ENCODE measurements at regions not wholly inside any gene's neighbourhood (a gene's known extent, or its start where the extent isn't known, plus 50 kb on each side); places are given as distances from the start of the nearest gene placed in this dataset.

DNA sequence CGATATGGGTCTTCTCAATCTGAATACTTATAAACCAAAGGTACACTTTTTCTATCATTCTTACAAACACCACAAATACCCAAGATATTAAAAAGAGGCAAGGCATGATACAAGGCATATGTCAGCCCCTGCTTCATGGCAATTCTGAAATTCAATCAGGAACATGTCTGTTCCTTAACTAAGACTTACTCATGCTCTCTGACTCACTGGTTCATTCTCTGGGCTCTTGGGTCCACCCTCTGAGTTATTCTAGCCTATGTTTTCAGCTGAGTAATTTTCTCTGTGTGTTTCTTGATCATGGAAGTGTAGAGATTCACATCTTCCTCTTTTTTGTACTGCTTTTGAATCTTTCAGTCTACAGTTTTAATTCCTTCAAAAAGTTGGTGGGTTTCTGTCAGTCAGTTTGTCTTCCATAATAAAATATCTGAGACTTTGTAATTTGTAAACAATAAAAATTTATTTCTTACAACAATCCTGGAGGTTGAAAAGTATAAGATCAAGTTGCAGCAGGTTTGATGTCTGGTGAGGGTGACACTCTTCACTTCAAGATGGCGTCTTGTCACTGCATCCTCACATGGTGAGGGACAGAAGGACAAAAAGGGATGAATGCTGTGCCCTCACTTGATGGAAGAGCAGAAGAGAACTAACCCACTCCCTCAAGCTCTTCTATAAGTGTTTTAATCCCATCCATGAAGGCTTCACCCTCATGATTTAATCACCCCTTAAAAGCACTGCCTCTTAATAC is 211.7 kb downstream of the FAM76B start:
- DNase-seq: peak; percentile 76

DNA sequence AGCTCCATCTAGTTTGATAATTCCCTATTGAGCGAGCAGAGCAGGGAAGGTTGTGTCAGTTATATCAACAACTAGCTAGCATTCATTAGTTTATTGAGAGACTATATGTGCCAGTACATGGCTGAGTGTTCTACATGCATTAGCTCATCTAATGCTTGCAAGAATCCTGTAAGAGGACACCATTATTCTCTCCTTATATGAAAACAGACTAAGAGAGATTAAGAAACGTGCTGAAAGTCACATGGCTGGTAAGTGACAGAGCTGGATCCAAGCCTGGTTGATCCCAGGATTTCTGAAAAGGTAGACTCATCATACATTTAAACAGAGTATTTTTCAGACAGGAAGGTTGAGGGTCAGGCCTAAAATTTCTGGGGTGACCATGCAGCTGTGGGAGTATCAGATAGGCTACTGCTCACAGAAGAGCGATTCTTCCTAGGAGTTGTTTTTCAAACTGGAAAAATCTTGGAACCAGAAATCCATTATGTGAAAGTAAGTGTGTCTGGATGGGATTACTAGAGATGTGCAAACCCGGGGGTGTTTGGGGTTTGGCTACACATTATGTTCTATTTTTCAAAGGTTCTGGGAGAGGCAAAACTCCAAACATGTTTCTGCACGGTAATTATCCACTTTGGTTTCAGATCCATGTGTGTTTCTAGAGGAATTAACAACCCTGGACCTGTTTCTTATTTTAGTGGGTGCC is 213.3 kb downstream of the FAM76B start:
- no peak for DNase-seq

DNA sequence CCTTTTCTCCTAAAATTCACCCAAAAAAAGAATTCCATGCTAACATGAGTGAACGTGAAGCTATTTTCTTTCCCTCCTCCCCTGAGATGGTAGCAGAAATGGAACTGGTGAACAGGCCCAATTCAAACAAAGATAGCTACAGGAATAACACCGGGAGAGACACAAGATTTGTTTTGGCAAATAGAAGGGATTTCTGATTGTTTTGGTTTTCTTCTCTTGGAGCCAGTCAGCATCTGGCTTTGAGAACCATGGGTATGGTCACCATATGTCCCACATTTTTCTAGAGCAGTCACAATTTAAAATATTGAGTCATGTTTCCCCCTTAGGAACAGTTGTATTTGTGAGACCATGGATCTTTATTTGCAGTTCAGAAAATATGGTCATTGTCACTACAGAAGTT is 214.1 kb downstream of the FAM76B start:
- no peak for DNase-seq

DNA sequence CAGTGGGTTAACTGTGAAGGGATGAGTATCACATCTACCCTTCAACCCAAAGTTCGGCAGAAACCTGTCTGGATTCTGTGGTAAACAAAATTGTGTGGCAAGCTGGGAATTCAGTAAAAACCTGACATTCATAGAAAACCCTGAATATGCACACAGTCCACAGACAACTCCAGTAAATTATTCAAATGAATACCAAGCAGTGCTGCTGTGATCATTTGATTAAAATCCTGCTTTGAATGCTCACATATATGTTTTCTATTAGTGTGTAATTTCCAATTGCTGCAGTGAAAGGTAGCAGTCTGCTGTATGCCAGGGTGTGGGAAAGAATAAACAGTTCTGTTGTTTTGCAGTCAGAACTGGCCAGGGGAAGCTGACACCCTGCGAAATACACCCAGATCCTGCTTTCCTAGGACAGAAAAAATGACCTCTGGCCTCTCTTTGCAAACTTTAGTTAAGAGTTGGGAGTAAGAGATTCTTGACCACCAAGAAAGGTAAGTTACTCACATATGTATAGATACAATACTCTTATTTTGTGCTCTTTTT is 217.8 kb downstream of the FAM76B start:
- no peak for DNase-seq

DNA sequence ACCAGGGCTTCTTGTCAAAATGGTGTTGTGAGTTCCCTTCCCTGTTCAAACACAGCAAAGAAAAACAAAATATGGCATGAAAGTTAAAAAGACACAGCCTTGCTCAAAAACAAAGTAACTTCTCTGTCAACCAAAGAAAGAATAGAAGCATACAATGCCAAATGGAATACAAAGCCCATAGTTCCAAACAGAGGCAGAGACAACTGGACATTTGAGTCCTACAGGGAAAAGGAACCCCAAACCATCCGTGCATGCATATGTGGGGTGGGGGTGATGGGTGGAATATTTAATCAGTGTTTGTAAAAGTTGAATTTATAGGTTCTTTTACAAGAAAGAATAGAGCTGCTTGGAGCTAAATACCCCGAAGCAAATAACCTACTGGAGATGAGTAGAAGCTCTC is 218.7 kb downstream of the FAM76B start:
- no peak for DNase-seq

DNA sequence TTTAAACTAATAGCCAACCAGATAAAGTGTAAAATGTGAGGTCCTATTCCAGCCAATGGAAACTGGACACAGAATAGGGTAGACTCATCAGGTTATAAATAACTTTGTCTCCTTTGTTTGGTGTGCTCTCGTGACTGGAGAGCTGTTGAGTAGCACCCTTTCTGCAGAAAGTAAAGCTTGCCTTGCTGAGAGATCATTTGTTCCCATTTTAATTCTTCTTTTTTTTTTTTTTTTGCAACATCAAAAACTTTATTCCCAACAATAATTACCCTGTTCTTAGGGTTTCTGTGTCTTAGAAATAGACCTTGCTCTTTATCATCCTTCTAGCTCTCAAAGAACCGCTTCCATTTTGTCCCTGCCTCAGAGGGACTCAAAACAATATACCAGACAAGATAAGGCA is 220.4 kb downstream of the FAM76B start:
- DNase-seq: no peak

DNA sequence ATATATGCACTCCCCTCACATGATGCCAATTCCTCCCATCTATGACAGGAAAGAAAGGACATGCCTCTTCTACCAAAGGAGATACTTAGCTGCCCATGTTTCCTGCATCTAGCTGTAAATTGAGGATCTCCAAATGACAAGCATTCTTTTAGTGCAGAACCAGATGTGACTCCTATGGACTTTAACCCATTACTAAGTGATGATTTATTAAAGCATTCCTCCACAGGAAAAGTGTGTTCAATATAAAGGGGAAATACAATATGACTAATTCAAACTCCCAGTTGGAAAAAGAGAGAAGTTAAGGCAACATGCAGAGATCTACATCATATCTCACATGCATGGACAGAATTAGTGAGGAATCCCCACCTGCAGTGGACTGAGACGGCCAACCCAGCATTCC is 221.3 kb downstream of the FAM76B start:
- DNase-seq: no peak

DNA sequence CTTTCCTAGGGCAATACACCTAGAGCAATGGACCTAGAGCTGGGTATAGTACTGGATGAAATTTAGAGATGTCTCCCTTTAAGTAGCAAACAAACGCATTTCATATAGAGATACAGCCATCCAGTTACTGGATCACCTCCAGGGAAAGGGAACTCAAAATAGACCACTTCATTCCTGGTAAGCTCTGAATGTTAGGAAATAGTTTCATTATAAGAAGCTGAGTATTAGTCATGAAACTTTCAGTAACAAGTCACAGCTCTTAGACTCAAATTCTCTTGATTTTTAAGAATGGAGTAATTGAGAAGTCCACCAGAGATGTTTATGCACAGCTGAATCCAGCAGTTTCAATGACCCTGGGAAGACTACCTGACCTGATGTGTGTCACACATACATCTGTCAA is 221.9 kb downstream of the FAM76B start:
- no peak for DNase-seq

DNA sequence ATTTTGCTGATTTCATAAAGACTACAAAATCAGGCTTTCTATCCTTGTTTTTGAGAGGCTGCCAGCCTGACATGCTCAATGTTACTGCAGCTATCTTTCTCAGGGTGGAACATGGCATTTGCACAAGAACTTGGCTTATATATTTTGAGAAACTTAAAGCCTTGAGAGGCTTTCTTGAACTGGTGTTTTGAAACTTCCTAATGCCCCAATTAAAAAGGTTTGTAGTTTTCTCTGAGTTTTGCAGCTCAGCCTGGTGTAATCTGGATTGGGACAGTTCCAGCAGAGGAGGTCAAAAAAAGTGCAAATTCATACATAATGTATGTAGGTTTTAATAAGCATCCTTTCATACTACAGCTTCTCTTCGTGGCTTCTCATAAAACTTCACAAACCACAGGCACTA is 223.4 kb downstream of the FAM76B start:
- no peak for DNase-seq

DNA sequence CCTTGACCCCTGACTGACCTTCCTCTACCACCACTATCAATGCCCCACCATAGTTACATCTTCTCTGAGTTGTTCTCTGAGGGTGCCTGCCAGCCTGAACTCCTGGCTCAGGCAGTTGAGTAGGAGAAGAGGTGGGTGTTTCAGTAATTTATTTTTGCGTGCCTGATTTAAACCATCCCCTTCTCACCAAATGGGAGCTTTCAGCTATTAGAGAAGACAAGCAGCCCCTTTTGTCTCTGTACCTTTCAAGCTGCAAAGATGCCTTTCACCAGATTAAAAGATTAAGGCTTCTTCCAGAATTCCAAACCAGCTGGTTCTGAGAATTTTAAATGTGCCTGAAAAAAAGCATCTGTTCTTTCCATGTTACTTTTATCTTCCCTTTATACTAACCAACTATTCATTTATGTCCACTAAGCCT is 223.8 kb downstream of the FAM76B start:
- DNase-seq: no peak

DNA sequence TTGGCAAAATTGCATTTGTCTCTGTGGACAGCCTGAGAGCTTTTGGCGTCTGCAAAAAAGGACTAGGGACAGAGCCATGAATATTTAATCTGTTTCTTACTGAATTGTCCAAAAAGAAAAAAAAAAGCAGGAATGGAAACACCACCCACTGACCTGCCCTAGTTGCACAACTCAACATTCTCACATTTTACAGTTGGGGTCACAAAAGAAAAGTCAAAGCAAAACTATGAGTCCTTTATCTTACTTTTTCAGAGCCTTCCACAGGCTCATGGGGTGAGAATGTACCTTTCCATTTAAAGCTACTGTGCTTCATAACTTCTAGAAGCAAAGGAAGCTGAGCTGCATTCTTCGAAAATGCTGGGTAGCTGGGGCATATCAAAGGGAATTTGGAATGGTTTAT is 225.7 kb downstream of the FAM76B start:
- no peak for DNase-seq

DNA sequence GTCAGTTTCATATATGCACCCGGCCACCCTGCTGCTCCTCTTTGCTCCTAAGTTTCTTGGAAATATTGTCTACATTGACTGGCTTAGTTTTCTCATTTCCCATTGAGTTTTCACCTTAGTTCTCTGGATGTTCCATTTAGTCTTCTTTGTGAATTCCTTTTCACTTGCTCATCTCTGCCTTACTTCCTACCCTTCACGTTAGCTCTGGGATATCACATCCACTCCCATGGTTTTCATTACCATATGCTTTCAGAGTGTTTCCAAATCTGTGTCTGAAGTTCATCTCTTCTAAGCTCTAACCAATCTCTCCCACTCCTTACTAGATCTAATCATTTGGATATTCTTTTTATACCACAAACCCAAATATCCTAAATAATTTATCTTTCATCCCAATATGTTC is 226.4 kb downstream of the FAM76B start:
- DNase-seq: no peak

DNA sequence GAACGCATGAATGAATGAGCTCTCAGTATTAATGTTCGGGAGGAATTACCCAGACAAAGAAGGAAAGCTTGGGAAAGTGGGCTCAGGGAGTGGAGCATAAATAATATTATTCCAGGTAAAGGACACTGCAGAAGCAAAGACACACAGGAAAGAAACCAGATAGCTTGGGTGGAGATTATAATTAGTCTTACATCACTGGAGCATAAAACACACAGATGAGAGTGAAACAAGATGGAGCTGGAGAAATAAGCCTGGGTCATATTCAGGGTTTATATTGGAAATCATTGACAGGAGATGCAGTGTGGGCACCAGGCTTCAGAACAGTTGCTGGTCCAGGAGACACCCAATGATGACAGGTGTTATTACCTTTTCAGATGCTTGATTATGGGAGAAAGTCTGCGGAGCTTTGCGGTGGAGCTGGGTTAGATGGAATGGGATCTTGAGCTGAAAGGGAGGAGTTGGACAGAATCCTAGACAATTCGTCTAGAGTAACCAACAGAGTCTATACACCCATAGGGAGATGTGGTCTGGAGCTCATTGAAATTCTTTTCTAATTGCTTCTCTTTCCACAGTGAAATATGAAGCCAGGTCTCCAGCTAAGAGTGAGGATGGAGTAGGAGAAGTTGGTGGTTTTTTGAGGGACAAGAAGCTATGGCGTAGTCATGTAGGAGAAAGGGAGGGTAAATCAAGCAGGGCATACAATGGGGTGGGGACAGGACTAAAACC is 227.2 kb downstream of the FAM76B start:
- DNase-seq: no peak

DNA sequence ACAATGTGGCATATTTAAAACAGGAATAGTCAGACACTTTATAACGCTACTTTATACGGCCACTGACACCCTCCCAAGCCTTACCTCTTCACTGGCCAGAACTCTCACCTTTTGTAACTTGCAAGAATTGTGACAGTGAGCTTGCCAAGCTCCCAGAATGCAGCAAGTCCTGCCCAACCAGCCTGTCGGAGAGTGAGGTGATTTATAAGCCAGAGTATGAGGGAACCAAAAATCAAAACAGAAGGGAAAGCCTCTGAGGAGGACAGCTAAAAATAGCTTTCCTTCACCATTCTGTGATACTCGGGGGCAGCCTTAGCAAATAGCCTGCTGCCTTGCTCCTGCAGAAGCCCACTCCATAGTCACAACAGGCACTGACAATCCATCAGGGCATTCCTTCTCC is 229.7 kb downstream of the FAM76B start:
- DNase-seq: no peak

DNA sequence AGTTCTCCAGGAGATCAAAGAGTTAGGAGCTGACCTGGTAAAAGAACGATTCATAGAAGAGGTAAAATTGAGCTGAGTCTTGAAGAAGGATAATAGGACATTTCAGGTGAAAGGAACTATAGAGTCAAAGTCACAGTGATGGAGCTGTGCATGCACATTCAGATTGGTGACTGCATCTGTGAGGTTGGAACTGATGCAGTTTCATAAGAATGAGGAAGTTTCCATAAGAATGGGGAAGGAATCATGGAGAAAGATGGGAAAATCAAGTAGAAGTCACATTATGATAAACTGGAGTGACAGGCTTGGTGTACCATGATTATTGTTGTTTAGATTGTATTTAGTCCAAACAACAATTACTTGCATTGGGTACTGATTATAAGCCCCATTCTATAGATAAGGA is 232.2 kb downstream of the FAM76B start:
- DNase-seq: no peak

DNA sequence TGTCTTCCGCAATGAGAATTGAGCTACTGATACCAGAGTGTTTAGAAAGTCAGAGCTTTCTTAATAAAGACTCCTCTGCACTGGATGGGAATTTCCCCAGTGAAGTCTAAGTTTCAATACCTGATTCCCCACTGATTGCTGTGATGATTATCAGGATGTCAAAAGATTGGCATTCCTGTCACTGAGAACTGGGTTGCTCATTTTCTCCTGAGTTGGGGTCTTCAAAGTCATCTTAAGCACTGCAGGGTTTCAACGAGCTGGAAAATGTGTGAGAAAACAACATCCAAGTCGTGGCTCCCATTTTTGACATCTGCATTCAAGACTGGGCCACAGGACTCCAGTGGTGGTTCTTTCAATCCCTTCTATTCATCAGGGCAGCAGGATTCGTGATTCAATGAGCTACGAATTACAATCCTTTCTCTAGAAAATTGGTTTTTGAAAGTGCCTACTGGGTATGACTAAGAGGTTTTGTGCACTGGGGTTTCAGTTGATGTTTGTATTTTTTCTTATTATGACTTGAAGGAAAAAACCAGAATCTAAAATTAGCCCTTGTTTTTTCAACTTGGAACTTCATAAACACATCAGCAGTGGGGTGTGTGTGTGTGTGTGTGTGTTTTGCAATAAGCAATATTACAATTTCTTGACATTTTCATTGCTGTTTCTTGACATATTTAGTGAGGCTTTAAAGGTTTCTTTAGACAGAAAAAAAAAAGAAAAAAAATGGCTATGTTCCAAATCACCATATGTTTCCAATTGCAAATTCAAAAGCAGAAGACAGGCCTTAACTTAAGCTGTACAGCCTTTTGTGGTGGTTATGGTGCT is 233.0 kb downstream of the FAM76B start:
- DNase-seq: no peak

DNA sequence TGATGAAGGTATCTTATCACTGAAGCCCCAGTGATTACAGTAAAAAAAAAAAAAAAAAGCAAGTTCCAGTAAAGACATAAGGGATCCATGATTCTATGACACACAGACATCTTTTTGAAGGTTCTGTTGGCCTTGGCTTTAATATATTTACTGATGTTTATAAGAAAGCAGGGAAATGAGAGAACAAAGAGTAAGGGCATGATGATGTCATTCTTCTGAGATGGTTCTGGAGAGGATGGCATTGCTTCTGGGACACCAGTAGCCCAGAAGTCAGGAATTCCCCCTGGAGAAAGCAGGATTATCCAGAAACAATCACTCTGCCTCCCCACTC is 233.6 kb downstream of the FAM76B start:
- no peak for DNase-seq

DNA sequence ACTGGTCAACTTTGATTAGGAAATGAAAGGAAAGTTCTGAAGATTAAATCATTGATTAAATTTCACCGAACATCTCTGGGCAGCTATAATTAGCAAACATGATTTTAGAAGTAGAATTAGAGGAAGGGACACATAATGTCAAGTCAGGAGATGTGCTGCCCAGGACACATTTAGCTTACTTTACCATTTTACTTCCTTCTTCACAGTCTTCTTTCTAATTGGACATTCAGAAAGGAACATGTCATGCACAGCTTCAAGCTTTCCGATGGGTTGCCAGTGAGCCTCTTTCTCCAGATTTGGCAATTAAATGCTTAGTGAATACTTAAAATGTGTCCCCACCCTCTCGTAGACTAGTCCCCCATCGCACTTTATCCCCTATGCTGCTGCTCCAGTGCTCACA is 234.7 kb downstream of the FAM76B start:
- no peak for DNase-seq

DNA sequence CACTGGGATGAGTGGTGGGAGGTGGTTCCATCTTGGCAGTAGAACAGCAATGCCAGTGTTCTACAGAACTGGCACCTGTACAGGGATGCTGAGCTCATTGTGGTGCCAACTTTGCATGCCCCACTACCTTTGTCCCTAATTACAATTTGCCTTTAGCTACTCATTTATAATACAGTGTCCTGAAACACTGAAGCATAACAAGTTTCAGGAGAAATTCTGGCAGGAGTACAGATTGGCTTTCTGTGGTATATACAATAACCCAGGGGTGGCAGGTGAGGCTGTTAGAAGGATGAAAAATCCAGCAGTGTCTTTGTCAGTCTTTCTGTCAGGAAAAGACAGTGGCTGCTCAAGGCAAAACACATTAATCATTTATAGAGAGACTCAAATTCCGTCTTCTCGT is 240.3 kb downstream of the FAM76B start:
- no peak for DNase-seq

DNA sequence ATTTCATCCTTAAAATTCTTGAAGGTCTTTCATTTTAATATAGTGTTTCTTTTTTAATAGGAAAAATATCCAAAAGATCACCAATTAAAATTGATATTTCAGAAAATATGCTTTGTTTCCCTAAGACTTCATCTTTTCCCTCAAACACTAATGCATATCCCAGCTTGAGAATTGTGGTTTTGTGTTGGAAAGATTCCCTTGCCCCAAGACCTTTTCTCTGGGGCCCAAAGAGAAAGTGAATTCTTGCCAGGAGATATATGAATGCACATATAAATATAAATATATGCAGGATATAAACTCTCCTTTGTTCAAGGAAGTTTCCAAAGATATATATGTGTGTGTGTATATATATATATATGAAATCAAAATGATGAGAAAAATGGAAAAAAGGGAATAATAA is 241.2 kb downstream of the FAM76B start:
- no peak for DNase-seq

DNA sequence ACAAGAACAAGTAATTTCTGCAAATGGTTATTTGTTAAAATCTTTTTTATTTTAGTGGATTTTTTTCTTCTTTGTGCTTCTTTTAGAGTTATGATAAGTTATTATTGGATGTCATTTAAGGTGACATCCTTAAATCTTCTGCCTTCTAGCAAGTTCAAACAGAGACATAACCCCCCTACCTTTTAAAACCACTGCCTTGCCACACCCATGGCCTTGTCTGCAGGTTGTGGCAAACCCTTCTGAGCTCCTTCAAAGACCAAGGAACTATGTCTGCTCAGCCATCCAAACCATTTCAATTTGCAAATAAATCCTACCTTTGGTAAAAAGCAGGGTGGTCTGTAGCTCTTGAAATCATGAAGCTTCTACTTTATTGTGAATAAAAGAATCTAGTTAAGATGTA is 241.6 kb downstream of the FAM76B start:
- no peak for DNase-seq

DNA sequence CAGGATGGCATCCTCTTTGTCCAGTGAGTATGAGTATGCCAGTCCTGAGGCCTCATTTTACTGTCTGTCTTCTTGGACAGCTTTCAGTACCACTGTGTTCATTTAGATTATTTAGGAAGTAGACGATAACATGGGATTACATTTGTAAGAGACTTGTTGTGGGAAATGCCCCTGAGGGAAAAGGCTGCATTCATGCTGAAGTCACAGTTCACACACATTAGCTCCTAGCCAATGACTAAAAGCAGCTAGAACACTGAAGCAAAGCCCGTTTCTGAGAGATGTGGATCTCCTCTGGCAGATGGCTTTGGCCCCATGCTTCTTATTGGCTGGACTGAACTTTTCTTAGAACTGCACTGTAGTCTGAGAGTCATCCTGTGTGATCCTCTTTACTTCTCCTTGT is 242.4 kb downstream of the FAM76B start:
- no peak for DNase-seq
